ENCODE measurements at regions not wholly inside any gene's neighbourhood (a gene's known extent, or its start where the extent isn't known, plus 50 kb on each side); places are given as distances from the start of the nearest gene placed in this dataset.

- H3K9me3 Mint-ChIP-seq: no peaks in the 10 kb centered on the region
- peaks cover 3% of the 10 kb centered on the region; the same call in 2 of the 3 replicates for H3K4me1 Mint-ChIP-seq
- no peaks in the 10 kb centered on the region for H3K36me3 ChIP-seq (ENCODE audit: insufficient read depth)
- H3K4me2 ChIP-seq: no peak overlapping the region
- H2AFZ ChIP-seq: peak overlapping the region; percentile 9; the same call in 1 of the 2 replicates
- peaks cover 7% of the 10 kb centered on the region for H3K4me1 ChIP-seq (ENCODE audit: insufficient read depth)
- no peak for TF ChIP-seq STAT1 (IDR thresholded peaks at IDR 0.05; ENCODE audit: unreplicated experiment)
- H3K27ac ChIP-seq (ENCODE audit: low read depth): no peak overlapping the region
- H3K27me3 Mint-ChIP-seq (ENCODE audit: insufficient read depth, low read depth, poor library complexity): peaks cover 4% of the 10 kb centered on the region
- no peak overlapping the region for H3K27ac Mint-ChIP-seq
- ATAC-seq (no peak), DNase-seq (ENCODE audit: low spot score) (no peak)
- no peaks in the 10 kb centered on the region for H4K20me1 ChIP-seq (replicated peaks; ENCODE audit: insufficient read depth)
- no peaks in the 10 kb centered on the region for H3K79me2 ChIP-seq (replicated peaks; ENCODE audit: insufficient read depth)
- H3K9me2 ChIP-seq (ENCODE audit: insufficient read depth): no peaks in the 10 kb centered on the region
- H3K36me3 Mint-ChIP-seq (ENCODE audit: low read depth): no peaks in the 10 kb centered on the region
- no peak overlapping the region for H3K4me3 Mint-ChIP-seq
- no peak overlapping the region for H3K4me3 ChIP-seq
- no peaks in the 10 kb centered on the region for H3K27me3 ChIP-seq (ENCODE audit: insufficient read depth)
- no peaks in the 10 kb centered on the region for H3F3A ChIP-seq (replicated peaks; ENCODE audit: low read depth)
These were observed 286.8 kb downstream of the NR2F1-AS1 start for GRCh38 chr5:93294199-93294598.

- no peak overlapping the region for H3K4me2 ChIP-seq
- TF ChIP-seq JUNB (IDR thresholded peaks at IDR 0.05; ENCODE audit: unreplicated experiment) (no peak), NANOG (IDR thresholded peaks at IDR 0.05; ENCODE audit: borderline replicate concordance) (no peak), ZNF114 (CRISPR knock-in tag; IDR thresholded peaks at IDR 0.05) (no peak), ZNF462 (CRISPR knock-in tag; IDR thresholded peaks at IDR 0.05) (no peak), REST (IDR thresholded peaks at IDR 0.05; ENCODE audit: unreplicated experiment) (no peak), EZH2 (IDR thresholded peaks at IDR 0.05; ENCODE audit: low read depth, unreplicated experiment) (no peak), CTCF (conservative IDR thresholded peaks at IDR 0.05; ENCODE audit: low read depth in 2 of 2) (no peak), ZNF331 (CRISPR knock-in tag; IDR thresholded peaks at IDR 0.05; ENCODE audit: low read depth) (no peak), ETS1 (IDR thresholded peaks at IDR 0.05) (no peak)
- no peak overlapping the region for H2AFZ ChIP-seq
These were observed 291.1 kb downstream of the NR2F1-AS1 start for GRCh38 chr5:93289942-93290341.

More at GRCh38 chr5:93289942-93290341, 291.1 kb downstream of the NR2F1-AS1 start:
- Histone ChIP-seq H3K36me3 (ENCODE audit: insufficient read depth) (peaks cover 6% of the 10 kb centered on the region; the same call in 1 of the 2 replicates), H3F3A (replicated peaks; ENCODE audit: low read depth) (no peaks in the 10 kb centered on the region), H3K9me2 (ENCODE audit: insufficient read depth) (no peaks in the 10 kb centered on the region), H3K27ac (ENCODE audit: low read depth) (no peak overlapping the region), H4K20me1 (replicated peaks; ENCODE audit: insufficient read depth) (no peaks in the 10 kb centered on the region), H3K79me2 (replicated peaks; ENCODE audit: insufficient read depth) (no peaks in the 10 kb centered on the region), H3K4me1 (ENCODE audit: insufficient read depth) (no peaks in the 10 kb centered on the region), H3K27me3 (ENCODE audit: insufficient read depth) (no peaks in the 10 kb centered on the region), H3K4me3 (no peak overlapping the region)
- Mint-ChIP-seq H3K4me3 (no peak overlapping the region), H3K27me3 (ENCODE audit: insufficient read depth, low read depth, poor library complexity) (peaks cover 2% of the 10 kb centered on the region), H3K36me3 (ENCODE audit: low read depth) (peaks cover 12% of the 10 kb centered on the region), H3K27ac (no peak overlapping the region), H3K4me1 (peaks cover 3% of the 10 kb centered on the region; the same call in 2 of the 3 replicates), H3K9me3 (peaks cover 12% of the 10 kb centered on the region)
- no peak for ATAC-seq
- DNase-seq (ENCODE audit: low spot score): no peak

All from GM23338 (cell line).